ENCODE measurements at regions not wholly inside any gene's neighbourhood (a gene's known extent, or its start where the extent isn't known, plus 50 kb on each side); places are given as distances from the start of the nearest gene placed in this dataset.

DNA sequence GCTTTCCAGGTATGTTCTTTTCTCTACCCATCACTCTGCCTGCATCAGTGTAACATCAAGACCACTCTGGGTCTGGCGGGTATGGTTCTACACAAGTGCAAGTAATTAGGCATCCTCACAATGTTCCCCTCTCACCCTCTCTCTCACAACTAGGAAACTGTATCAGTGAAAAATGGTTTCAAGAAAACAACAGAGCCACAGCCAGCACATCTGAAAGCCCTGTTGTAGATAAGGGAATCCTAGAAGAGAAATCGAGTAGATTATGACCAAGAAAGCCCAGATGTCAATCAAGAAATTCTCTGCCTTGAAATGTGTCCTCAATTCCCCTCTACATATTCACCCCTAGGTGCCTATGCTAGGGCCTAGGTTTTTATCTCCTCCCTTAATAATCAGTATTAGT, 281.3 kb upstream of the ANKRD50 start:
- TF ChIP-seq POLR2A (IDR thresholded peaks at IDR 0.05): no peak
- TF ChIP-seq, protein P1, sequence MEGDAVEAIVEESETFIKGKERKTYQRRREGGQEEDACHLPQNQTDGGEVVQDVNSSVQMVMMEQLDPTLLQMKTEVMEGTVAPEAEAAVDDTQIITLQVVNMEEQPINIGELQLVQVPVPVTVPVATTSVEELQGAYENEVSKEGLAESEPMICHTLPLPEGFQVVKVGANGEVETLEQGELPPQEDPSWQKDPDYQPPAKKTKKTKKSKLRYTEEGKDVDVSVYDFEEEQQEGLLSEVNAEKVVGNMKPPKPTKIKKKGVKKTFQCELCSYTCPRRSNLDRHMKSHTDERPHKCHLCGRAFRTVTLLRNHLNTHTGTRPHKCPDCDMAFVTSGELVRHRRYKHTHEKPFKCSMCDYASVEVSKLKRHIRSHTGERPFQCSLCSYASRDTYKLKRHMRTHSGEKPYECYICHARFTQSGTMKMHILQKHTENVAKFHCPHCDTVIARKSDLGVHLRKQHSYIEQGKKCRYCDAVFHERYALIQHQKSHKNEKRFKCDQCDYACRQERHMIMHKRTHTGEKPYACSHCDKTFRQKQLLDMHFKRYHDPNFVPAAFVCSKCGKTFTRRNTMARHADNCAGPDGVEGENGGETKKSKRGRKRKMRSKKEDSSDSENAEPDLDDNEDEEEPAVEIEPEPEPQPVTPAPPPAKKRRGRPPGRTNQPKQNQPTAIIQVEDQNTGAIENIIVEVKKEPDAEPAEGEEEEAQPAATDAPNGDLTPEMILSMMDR (IDR thresholded peaks at IDR 0.05): no peak

Measured in adrenal gland (tissue), 5 donors.